PC-3 (cell line): ENCODE measurements at regions not wholly inside any gene's neighbourhood (a gene's known extent, or its start where the extent isn't known, plus 50 kb on each side); places are given as distances from the start of the nearest gene placed in this dataset.

Experiments used
- CTCF ChIP-seq: fragments of 300-600 bp; sonication (generic); conservative IDR thresholded peaks from 2 replicates; pipeline ENCODE4 v1.5.1; 2017; ENCODE audit warnings: antibody characterized with exemption, low read depth, mild to moderate bottlenecking, low read length
- EZH2phosphoT487 ChIP-seq: fragments of 300-600 bp; sonication (generic); IDR thresholded peaks from 2 replicates; pipeline ENCODE4 v1.6.1; 2018; ENCODE audit warnings: mild to moderate bottlenecking, antibody characterized with exemption, low read length, borderline replicate concordance

DNA sequence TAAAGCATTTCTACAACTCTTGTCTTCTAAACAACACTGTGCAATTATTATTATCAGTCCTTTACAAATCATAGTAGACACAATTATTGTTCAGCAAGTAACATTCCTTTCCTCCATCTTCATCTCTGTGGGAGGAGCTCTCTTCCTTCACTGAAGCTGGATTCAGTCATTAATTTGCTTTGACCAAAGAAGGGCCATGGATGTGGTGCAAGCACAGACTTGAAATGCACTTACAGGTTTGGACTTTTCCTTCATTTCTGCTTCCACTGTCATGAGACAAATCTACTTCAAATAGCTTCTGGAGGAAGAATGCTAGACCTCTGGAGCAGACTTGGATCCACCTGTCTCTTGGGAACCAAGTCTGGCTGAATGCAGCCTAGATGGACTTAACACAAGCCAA lies 336.6 kb upstream of the SLITRK6 start:
- no peak for TF ChIP-seq CTCF
- no peak for TF ChIP-seq EZH2phosphoT487
